T-helper 2 cell treated with Interferon-gamma antibody and Interleukin-4, amounts not matched to agents 5 μg/mL and 100 μg/mL, for 36 hours (primary cell): ENCODE measurements at regions not wholly inside any gene's neighbourhood (a gene's known extent, or its start where the extent isn't known, plus 50 kb on each side); places are given as distances from the start of the nearest gene placed in this dataset.
A peak's percentile ranks its signal among the peaks of the same experiment; 100 is the strongest.
"Not testable (repeated sequence)": the region's sequence is repeated elsewhere in the genome, so short reads cannot be mapped to it uniquely, and the experiment has no call there.

Experiments used
- DNase-seq: peaks from one replicate; pipeline ENCODE4 v3.0.0; 2021; ENCODE audit warnings: low spot score
- H3K27ac Mint-ChIP-seq: one replicate; pipeline ENCODE4 v1.8.0; 2021; ENCODE audit warnings: mild to moderate bottlenecking, mixed read lengths
- H3K27me3 Mint-ChIP-seq: one replicate; pipeline ENCODE4 v1.8.0; 2021; ENCODE audit warnings: low read depth, mixed read lengths
- H3K36me3 Mint-ChIP-seq: one replicate; pipeline ENCODE4 v1.8.0; 2021; ENCODE audit warnings: low read depth, mixed read lengths
- H3K4me1 Mint-ChIP-seq: one replicate; pipeline ENCODE4 v1.8.0; 2021; ENCODE audit warnings: low read depth, mixed read lengths
- H3K4me3 Mint-ChIP-seq: one replicate; pipeline ENCODE4 v1.8.0; 2022; ENCODE audit warnings: mild to moderate bottlenecking, moderate library complexity, mixed read lengths
- H3K9me3 Mint-ChIP-seq: one replicate; pipeline ENCODE4 v1.8.0; 2021; ENCODE audit warnings: mixed read lengths

DNA sequence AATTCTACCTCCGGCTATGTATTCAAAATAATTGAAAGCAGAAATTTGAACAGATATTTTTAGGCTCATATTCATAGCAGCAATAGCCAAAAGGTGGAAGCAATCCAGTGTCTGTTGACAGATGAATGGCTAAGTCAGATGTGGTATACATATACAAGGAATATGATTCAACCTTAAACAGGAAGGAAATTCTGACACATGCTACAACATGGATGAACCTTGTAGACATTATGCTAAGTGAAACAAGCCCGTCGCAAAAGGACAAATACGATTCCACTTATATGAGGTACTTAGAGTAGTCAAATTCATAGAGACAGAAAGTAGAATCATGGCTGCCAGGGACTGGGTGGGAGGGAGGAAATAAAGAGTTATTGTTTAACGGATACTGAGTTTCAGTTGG is 331.6 kb downstream of the PCNX1 start:
- peaks cover 9% of the 10 kb centered on the region for H3K27me3 Mint-ChIP-seq
- no peak overlapping the region for H3K4me3 Mint-ChIP-seq
- H3K36me3 Mint-ChIP-seq, result no peaks in the 10 kb centered on the region
- H3K4me1 Mint-ChIP-seq, result peaks cover 8% of the 10 kb centered on the region
- H3K27ac Mint-ChIP-seq, result no peak overlapping the region
- no peaks in the 10 kb centered on the region for H3K9me3 Mint-ChIP-seq
- DNase-seq, result no peak

- Mint-ChIP-seq H3K4me1 (peaks cover 18% of the 10 kb centered on the region), H3K4me3 (no peak overlapping the region), H3K36me3 (peaks cover 1% of the 10 kb centered on the region), H3K9me3 (peaks cover 7% of the 10 kb centered on the region), H3K27me3 (peaks cover 6% of the 10 kb centered on the region), H3K27ac (no peak overlapping the region)
- DNase-seq, result no peak
Measured at GRCh38 chr14:71240171-71240570, 332.9 kb downstream of the PCNX1 start.

- peak overlapping the region; percentile 9 for H3K27ac Mint-ChIP-seq
- peaks cover 12% of the 10 kb centered on the region for H3K9me3 Mint-ChIP-seq
- H3K36me3 Mint-ChIP-seq, result peaks cover 5% of the 10 kb centered on the region
- DNase-seq, result no peak
- H3K4me3 Mint-ChIP-seq, result no peak overlapping the region
- peaks cover 26% of the 10 kb centered on the region for H3K4me1 Mint-ChIP-seq
- peaks cover 3% of the 10 kb centered on the region for H3K27me3 Mint-ChIP-seq
Measured at GRCh38 chr14:71240866-71241520, 333.7 kb downstream of the PCNX1 start.

- Mint-ChIP-seq H3K36me3 (peaks cover 15% of the 10 kb centered on the region), H3K4me1 (peaks cover 37% of the 10 kb centered on the region), H3K27ac (peak overlapping the region; percentile 18), H3K9me3 (peaks cover 24% of the 10 kb centered on the region), H3K27me3 (peaks cover 3% of the 10 kb centered on the region), H3K4me3 (no peak overlapping the region)
- no peak for DNase-seq
Measured at GRCh38 chr14:71242237-71242748, 335.0 kb downstream of the PCNX1 start.

DNA sequence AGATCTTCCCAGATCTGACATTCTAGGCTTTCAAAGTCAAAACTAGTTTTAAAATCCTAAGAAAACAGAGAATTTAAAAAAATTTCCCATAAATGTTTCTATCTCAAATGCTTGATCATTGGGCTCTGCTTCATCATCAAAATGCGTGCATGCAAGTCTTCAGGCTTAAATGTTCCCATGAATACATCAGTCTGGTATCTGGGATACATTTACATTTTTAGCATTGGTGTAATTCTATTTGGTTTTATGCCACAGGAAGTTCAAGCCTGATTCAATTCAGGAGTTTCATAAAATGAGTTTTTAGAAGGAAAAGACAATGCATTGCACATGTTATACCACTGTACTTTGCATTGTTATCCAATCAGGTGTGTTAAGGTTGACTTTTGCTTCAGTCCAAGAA is 336.4 kb downstream of the PCNX1 start:
- H3K4me1 Mint-ChIP-seq, result peaks cover 45% of the 10 kb centered on the region
- H3K36me3 Mint-ChIP-seq, result peaks cover 27% of the 10 kb centered on the region
- no peak overlapping the region for H3K4me3 Mint-ChIP-seq

DNA sequence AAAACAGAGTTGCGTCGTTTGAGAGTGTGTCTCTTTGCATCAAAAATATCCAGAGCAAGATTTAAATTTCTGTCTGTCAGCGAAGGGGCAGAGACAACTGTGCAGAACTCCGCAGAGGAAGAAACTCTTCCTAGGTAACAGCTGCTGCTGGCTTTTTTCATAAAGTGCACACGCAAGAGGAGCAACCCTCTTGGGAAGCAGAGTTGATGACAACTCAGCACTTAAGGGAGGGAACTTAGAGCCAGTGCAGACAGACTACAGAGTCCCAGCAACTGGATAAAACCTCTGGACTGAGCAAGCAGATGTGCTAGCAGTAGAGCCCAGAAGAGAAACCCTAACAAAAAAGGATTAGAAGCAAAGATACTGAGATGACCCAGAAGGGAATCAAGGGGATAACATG is 337.1 kb downstream of the PCNX1 start:
- Mint-ChIP-seq H3K9me3 (peaks cover 39% of the 10 kb centered on the region), H3K27me3 (no peaks in the 10 kb centered on the region), H3K36me3 (peaks cover 27% of the 10 kb centered on the region), H3K4me3 (no peak overlapping the region), H3K27ac (no peak overlapping the region), H3K4me1 (peaks cover 45% of the 10 kb centered on the region)
- no peak for DNase-seq

More for the DNA sequence above, 336.4 kb downstream of the PCNX1 start:
- no peak overlapping the region for H3K27ac Mint-ChIP-seq
- no peaks in the 10 kb centered on the region for H3K27me3 Mint-ChIP-seq
- peaks cover 38% of the 10 kb centered on the region for H3K9me3 Mint-ChIP-seq
- no peak for DNase-seq

DNA sequence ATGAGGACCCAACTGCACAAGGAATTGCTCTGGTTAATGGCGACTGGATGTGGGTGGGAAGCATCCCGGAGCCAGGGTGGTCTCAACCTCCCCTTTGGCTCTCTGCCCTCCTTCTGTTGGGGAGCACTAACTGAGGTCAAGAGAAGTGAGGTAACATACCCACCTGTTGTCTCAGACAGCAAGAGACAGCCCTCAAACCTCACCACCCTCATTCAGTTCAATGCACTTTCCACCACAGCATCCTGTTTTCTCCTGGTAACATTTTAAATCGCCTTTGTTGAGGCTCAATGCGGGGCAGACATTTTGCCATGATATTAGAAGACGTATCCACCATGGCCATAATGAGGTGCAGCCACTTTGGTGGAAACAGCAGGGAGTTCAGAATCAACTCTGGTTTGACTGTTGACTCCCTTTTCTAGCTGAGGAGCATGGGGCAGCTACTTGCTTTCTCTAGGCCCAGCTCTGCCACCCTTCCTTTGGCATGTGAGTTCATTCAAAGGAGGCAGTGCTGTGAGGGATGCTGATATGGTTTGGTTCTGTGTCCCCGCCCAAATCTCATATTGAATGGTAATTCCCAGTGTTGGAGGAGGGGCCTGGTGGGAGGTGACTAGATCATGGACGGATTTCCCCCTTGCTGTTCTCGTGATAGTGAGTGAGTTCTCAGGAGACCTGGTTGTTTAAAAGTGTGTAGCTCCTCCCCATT is 338.6 kb downstream of the PCNX1 start:
- Mint-ChIP-seq H3K4me3 (peak overlapping the region; percentile 47), H3K27me3 (no peaks in the 10 kb centered on the region), H3K9me3 (peaks cover 39% of the 10 kb centered on the region), H3K27ac (peak overlapping the region; percentile 80), H3K36me3 (peaks cover 27% of the 10 kb centered on the region), H3K4me1 (peaks cover 49% of the 10 kb centered on the region)
- peak; percentile 13 for DNase-seq

- Mint-ChIP-seq H3K27ac (peak overlapping the region; percentile 80), H3K9me3 (peaks cover 44% of the 10 kb centered on the region), H3K4me3 (peak overlapping the region; percentile 47), H3K4me1 (peaks cover 52% of the 10 kb centered on the region), H3K27me3 (no peaks in the 10 kb centered on the region), H3K36me3 (peaks cover 27% of the 10 kb centered on the region)
- DNase-seq, result no peak
Measured at GRCh38 chr14:71246539-71246938, 339.3 kb downstream of the PCNX1 start.

DNA sequence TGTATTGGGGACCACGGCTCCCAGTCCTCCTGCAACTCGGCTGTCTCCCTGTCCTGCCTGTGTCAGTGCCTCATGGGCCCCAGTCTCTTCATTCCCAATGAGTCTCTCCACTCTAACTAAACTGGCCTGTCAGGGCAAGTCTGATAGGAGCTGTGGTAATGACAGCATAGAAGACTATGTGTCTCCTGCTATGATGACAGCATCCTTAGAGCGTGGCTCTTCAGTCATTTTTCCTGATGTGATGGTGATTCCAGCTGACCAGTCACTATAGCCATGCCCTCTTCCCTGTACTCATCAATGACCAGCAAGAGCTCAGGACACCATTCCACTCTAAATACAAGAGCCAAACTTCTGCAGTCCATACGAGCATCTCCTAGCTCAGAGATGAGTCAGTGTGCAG is 339.8 kb downstream of the PCNX1 start:
- DNase-seq, result no peak
- Mint-ChIP-seq H3K36me3 (peaks cover 27% of the 10 kb centered on the region), H3K4me3 (peak overlapping the region; percentile 60), H3K27ac (peak overlapping the region; percentile 84), H3K4me1 (peaks cover 52% of the 10 kb centered on the region), H3K27me3 (no peaks in the 10 kb centered on the region), H3K9me3 (peaks cover 44% of the 10 kb centered on the region)

- peaks cover 50% of the 10 kb centered on the region for H3K4me1 Mint-ChIP-seq
- no peak overlapping the region for H3K27ac Mint-ChIP-seq
- H3K9me3 Mint-ChIP-seq, result peaks cover 44% of the 10 kb centered on the region
- peaks cover 27% of the 10 kb centered on the region for H3K36me3 Mint-ChIP-seq
- no peak overlapping the region for H3K4me3 Mint-ChIP-seq
- no peak for DNase-seq
- no peaks in the 10 kb centered on the region for H3K27me3 Mint-ChIP-seq
Measured at GRCh38 chr14:71248194-71248593, 340.9 kb downstream of the PCNX1 start.

- no peak overlapping the region for H3K4me3 Mint-ChIP-seq
- peaks cover 36% of the 10 kb centered on the region for H3K4me1 Mint-ChIP-seq
- H3K36me3 Mint-ChIP-seq, result peaks cover 26% of the 10 kb centered on the region
- H3K9me3 Mint-ChIP-seq, result peaks cover 42% of the 10 kb centered on the region
- peak overlapping the region; percentile 12 for H3K27ac Mint-ChIP-seq
- no peak for DNase-seq
- no peaks in the 10 kb centered on the region for H3K27me3 Mint-ChIP-seq
Measured at GRCh38 chr14:71250347-71250746, 343.1 kb downstream of the PCNX1 start.

DNA sequence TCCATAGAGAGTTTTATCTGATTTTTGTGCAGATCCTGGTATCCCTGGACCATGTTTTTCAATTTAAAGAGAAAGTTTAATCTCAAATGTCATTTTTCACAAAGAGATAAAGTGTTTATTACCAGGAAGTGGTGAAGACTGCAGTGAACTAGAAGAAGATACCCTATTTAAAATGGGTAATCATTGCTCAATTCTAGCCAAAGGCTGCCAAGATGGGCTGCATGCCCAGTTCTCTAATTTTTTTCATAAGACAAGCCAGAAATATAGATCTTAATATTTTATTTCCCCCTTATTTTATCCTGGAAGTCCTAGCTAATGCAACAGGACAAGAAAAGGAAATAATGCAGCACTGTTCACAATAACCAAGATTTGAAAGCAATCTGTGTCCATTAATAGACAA is 343.5 kb downstream of the PCNX1 start:
- Mint-ChIP-seq H3K9me3 (peaks cover 38% of the 10 kb centered on the region), H3K36me3 (peaks cover 23% of the 10 kb centered on the region), H3K27ac (no peak overlapping the region), H3K27me3 (no peaks in the 10 kb centered on the region), H3K4me1 (peaks cover 31% of the 10 kb centered on the region), H3K4me3 (no peak overlapping the region)
- no peak for DNase-seq

DNA sequence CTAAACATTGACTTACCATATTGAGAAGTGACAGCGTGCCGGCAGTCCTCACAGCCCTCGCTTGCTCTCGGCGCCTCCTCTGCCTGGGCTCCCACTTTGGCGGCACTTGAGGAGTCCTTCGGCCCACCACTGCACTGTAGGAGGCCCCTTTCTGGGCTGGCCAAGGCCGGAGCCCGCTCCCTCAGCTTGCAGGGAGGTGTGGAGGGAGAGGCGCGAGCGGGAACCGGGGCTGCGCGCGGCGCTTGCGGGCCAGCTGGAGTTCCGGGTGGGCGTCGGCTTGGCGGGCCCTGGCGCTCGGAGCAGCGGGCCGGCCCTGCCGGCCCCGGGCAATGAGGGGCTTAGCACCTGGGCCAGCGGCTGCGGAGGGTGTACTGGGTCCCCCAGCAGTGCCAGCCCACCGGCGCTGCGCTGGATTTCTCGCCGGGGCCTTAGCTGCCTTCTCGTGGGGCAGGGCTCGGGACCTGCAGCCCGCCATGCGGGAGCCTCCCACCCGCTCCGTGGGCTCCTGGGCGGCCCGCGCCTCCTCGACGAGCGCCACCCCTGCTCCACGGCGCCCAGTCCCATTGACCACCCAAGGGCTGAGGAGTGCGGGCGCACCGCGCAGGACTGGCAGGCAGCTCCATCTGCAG is 346.9 kb downstream of the PCNX1 start:
- H3K27ac Mint-ChIP-seq, H3K27me3 Mint-ChIP-seq, H3K36me3 Mint-ChIP-seq, H3K4me3 Mint-ChIP-seq, DNase-seq: not testable (repeated sequence)
- Mint-ChIP-seq H3K9me3 (peaks cover 33% of the 10 kb centered on the region), H3K4me1 (peaks cover 11% of the 10 kb centered on the region)

- Mint-ChIP-seq H3K27me3 (no peaks in the 10 kb centered on the region), H3K4me1 (no peaks in the 10 kb centered on the region), H3K36me3 (peaks cover 7% of the 10 kb centered on the region), H3K4me3 (no peak overlapping the region), H3K9me3 (peaks cover 45% of the 10 kb centered on the region), H3K27ac (no peak overlapping the region)
- DNase-seq, result no peak
Measured at GRCh38 chr14:71261206-71261605, 353.9 kb downstream of the PCNX1 start.
